Heart right ventricle (tissue), 16 donors: ENCODE measurements at regions not wholly inside any gene's neighbourhood (a gene's known extent, or its start where the extent isn't known, plus 50 kb on each side); places are given as distances from the start of the nearest gene placed in this dataset.

Experiments
- ATAC-seq, 8 donors: fragments of 200-7000 bp; cut with Tn5 transposase; one replicate each; pipeline ENCODE4 v1.9.1; 2020; ENCODE audit warnings: mild to moderate bottlenecking in 8 of 8, moderate library complexity in 8 of 8, moderate number of reproducible peaks in 1 of 8
- DNase-seq, 2 donors: peaks; one replicate each; pipeline ENCODE4 v3.0.0-alpha.2; 2020
- H3K27ac ChIP-seq, 10 donors: fragments of 200-600 bp; sonication (generic) in 2 of 10; one replicate each; pipeline versions ENCODE4 v1.5.0 to v1.8.0; 2020 to 2022; ENCODE audit warnings: mild to moderate bottlenecking in 3 of 10
- H3K27me3 ChIP-seq, 7 donors: fragments of 200-600 bp; one replicate each; pipeline ENCODE4 v1.8.0; 2021 to 2022; ENCODE audit warnings: mild to moderate bottlenecking in 2 of 7
- H3K36me3 ChIP-seq, 9 donors: fragments of 200-600 bp; sonication (generic) in 1 of 9; one replicate each; pipeline versions ENCODE4 v1.5.0 to v1.8.0; 2020 to 2022; ENCODE audit warnings: mild to moderate bottlenecking in 2 of 9
- H3K4me1 ChIP-seq, 9 donors: fragments of 200-600 bp; sonication (generic) in 1 of 9; one replicate each; pipeline versions ENCODE4 v1.5.0 to v1.8.0; 2020 to 2022; ENCODE audit warnings: mild to moderate bottlenecking in 4 of 9
- H3K4me3 ChIP-seq, 10 donors: fragments of 200-600 bp; sonication (generic) in 2 of 10; one replicate each; pipeline versions ENCODE4 v1.5.0 to v1.8.0; 2020 to 2022; ENCODE audit warnings: mild to moderate bottlenecking in 7 of 10, moderate library complexity in 2 of 10
- H3K9me3 ChIP-seq, 11 donors: fragments of 200-600 bp in 10 of 11; sonication (generic) in 2 of 11; one replicate each; pipeline versions ENCODE4 v1.5.0 to v1.8.0; 2013 to 2022; ENCODE audit warnings: mild to moderate bottlenecking in 2 of 11, control low read depth in 1 of 11, moderate library complexity in 1 of 11
- CTCF ChIP-seq, 9 donors: fragments of 200-600 bp; sonication (generic) in 2 of 9; IDR thresholded peaks; one replicate each; pipeline versions ENCODE4 v1.5.0 to v1.8.0; 2021 to 2022; ENCODE audit warnings: antibody characterized with exemption in 9 of 9, mild to moderate bottlenecking in 5 of 9, moderate library complexity in 1 of 9
- WGBS, 2 donors: extraction: QIAGEN DNeasy Blood & Tissue Kit; methylation state at CpG; one replicate each; pipeline ENCODE4 v1.1.7; 2013; ENCODE audit warnings: inconsistent platforms in 1 of 2; 5-methylcytosine and 5-hydroxymethylcytosine counted together
- intact Hi-C, 10 donors: fragments of 100-400 bp; cut with DNase I; formaldehyde crosslinking; loops; one replicate each; pipeline versions ENCODE4 v1.11.1 to v1.14.2; 2022
- donor health status: Arrhythmogenic right ventricular cardiomyopathy.
- donor health status: ischemic (EF 13 %, LVEDD 7.1; RV severe dilation, severe dysfunction).
- donor health status: healthy with polysubstance abuse.
- donor health status: DM: no; HTN: yes; CAD: no.
- donor health status: DM: no; HTN: no; CAD: no.
- donor health status: ischemic (EF 25% LVEDD 6.9; RV normal size, moderate dysfunction).
- donor health status: ischemic (EF 25% LVEDD 5.7; RV mildly dilated, moderate dysfunction).
- donor health status: healthy.
- donor health status: DM: yes; HTN: yes; CAD: no.
- donor health status: Ischemic cardiomyopathy.
- donor health status: ischemic (EF 35%, LVEDD 5.7; RV mildly dilated, moderate dysfunction).
- donor health status: nonischemic (EF 11% LVEDD 7.7; RV severe dilation, severe dysfunction).
- donor health status: DM: yes; HTN: yes; CAD: no.
- donor health status: PGD.
- donor health status: ischemic (EF 29% LVEDD 5.4; RV normal size, mild dysfunction).
- donor health status: nonischemic (EF 23%, LVEDD 6.1; RV moderate dilation, normal function).

- ATAC-seq = no peak
- H3K27me3 ChIP-seq = peaks cover 0 to 22% (median 11%) of the 10 kb centered on the region in 7 donors
Measured at GRCh38 chr2:7269106-7269643, 352.0 kb downstream of the RNF144A start.

DNA sequence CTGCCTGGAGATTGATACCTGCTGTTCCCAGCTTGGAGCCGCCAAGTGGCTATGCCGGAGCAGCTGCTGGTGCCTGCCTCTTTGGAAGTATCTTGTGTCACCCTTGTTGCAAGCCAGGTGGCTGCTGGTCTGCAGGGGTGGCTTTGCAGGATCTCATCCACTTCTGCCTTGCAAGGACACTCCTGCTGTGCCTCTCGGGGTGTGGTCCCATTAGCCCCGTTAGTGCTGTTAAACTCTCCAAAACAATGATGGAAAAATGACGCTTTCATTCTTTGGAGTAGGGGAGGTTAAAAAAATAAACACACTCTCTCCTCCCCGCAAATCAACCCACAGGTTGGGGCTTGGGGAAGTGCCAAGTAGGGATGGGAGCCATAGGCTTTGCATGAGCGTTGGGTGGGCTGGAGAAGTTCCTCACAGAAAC, 352.8 kb downstream of the RNF144A start:
- no peak for DNase-seq

More at GRCh38 chr2:7269106-7269643, 352.0 kb downstream of the RNF144A start:
- no peak overlapping the region for H3K4me3 ChIP-seq
- no peaks in the 10 kb centered on the region for H3K36me3 ChIP-seq
- H3K27ac ChIP-seq = no peak overlapping the region
- no peak for TF ChIP-seq CTCF (IDR thresholded peaks at IDR 0.05)
- DNase-seq = no peak
- H3K9me3 ChIP-seq = no peaks in the 10 kb centered on the region
- 96% methylated on average over 8 of the region's 8 CpGs for WGBS, 2 donors
- H3K4me1 ChIP-seq = no peaks in the 10 kb centered on the region
- intact Hi-C loops = no loop called here

GRCh38 chr2:7272210-7272609, 355.0 kb downstream of the RNF144A start:
- H3K4me3 ChIP-seq = no peak overlapping the region
- no peak overlapping the region for H3K27ac ChIP-seq
- peaks cover 0 to 21% (median 11%) of the 10 kb centered on the region in 7 donors for H3K27me3 ChIP-seq
- H3K9me3 ChIP-seq = no peaks in the 10 kb centered on the region
- intact Hi-C loops = no loop called here
- DNase-seq (no peak), ATAC-seq (no peak)
- WGBS, 2 donors = 63 to 66% methylated on average over 3 of the region's 3 CpGs
- H3K4me1 ChIP-seq = no peaks in the 10 kb centered on the region
- no peaks in the 10 kb centered on the region for H3K36me3 ChIP-seq
- no peak for TF ChIP-seq CTCF (IDR thresholded peaks at IDR 0.05)

More for the DNA sequence above, 352.8 kb downstream of the RNF144A start:
- Histone ChIP-seq H3K4me3 (no peak overlapping the region), H3K4me1 (no peaks in the 10 kb centered on the region), H3K9me3 (no peaks in the 10 kb centered on the region), H3K27ac (no peak overlapping the region), H3K27me3 (peaks cover 0 to 22% (median 11%) of the 10 kb centered on the region in 7 donors), H3K36me3 (no peaks in the 10 kb centered on the region)
- no peak for TF ChIP-seq CTCF (IDR thresholded peaks at IDR 0.05)
- intact Hi-C loops = no loop called here
- 59 to 61% methylated on average over 7 of the region's 7 CpGs for WGBS, 2 donors
- no peak for ATAC-seq

DNA sequence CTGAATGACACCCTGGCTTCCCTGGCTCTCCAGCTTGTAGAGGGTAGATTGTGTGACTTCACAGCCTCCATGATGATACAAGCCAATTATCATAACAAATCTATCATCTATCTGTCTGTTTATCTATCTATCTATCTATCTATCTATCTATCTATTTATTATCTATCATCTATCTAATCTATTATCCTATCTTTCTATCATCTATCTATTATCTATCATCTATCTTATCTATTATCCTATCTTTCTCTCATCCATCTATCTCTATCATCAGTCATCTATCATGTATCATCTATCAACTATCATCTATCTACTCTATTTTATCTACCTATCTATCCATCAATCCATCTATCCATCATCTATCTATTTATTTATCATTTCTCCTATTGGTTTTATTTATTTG, 361.8 kb downstream of the RNF144A start:
- H3K27me3 ChIP-seq = peaks cover 0 to 6% (median 0%) of the 10 kb centered on the region in 7 donors
- TF ChIP-seq CTCF (IDR thresholded peaks at IDR 0.05) = no peak
- H3K36me3 ChIP-seq = no peaks in the 10 kb centered on the region
- H3K4me3 ChIP-seq = no peak overlapping the region
- H3K9me3 ChIP-seq = peaks cover 0 to 2% (median 0%) of the 10 kb centered on the region in 11 donors
- DNase-seq (no peak), ATAC-seq (no peak)
- intact Hi-C loops = no loop called here
- no peaks in the 10 kb centered on the region for H3K4me1 ChIP-seq
- H3K27ac ChIP-seq = no peak overlapping the region
